Erythroblast (primary cell): ENCODE measurements at regions not wholly inside any gene's neighbourhood (a gene's known extent, or its start where the extent isn't known, plus 50 kb on each side); places are given as distances from the start of the nearest gene placed in this dataset.

Source experiments
- DNase-seq, 2 experiments: peaks; one replicate each; lab custom pipeline; 2025; lab: John Stamatoyannopoulos, UW
- GATA1 ChIP-seq: IDR thresholded peaks from 2 replicates; pipeline ENCODE4 v1.6.1; 2011; ENCODE audit warnings: low read depth, mild to moderate bottlenecking, control low read depth, low read length, moderate library complexity
- POLR2A ChIP-seq: IDR thresholded peaks from 2 replicates; pipeline ENCODE4 v1.6.1; 2011; ENCODE audit warnings: mild to moderate bottlenecking, low read length

DNA sequence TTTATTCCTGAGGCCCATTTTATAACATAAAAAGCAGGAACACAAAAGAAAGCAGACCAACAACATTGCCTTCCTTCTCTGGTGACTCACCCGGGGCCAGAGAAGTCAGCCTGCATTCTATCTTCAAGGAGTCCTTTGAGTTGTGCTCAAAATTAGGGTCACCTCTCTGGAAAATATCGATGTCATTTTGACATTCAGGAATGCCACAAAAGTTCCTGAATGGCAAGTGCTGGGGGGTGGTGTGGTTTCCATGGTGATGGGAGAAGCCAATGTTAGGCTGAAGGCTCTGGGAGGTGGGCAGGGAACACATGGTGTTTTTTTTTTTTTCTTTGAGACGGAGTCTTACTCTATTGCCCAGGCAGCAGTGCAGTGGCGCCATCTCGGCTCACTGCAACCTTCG lies 159.6 kb downstream of the HAPSTR1 start:
- no peak for DNase-seq
- no peak for TF ChIP-seq POLR2A
- no peak for TF ChIP-seq GATA1

DNA sequence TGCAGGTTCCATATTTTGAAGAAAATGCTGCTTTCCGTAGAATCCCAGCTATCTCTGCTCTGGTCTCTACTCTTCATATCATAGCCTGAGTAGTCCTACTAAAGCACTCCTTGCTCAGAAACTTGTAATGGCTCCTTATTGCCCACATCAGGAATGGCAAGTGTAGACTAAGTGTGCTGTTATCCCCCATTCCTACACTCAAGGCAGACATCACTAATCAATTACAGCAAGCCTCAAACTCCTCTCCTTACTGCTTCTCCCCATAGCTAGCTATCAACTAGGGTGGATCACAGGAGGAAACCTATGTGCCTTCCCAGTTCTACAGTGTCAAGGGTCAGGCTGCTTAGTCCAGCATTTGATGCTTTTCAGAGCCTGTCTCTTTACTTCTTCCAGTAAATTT lies 163.4 kb downstream of the HAPSTR1 start:
- TF ChIP-seq GATA1 = no peak
- no peak for TF ChIP-seq POLR2A
- DNase-seq = no peak

DNA sequence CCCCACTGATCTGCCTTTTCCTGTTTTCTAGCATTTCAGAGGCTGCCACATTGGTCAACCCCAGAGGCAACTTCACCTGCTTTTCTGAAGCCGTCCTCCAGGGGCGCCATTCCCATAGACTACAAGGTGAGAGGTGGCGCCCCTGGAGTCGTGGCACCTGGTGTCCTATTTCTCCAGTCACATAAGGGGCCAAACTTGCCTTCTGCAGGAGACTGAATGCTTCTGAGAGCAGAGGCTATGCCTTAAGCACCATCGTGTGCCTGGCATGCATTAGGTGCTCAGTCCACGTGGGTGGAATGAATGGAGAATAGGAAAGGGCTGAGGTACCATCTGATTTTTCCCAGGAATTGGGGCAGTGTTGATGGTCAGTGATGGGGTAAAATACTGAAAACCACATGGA lies 164.8 kb downstream of the HAPSTR1 start:
- DNase-seq = peak; percentile 36 to 52
- no peak for TF ChIP-seq POLR2A
- no peak for TF ChIP-seq GATA1

DNA sequence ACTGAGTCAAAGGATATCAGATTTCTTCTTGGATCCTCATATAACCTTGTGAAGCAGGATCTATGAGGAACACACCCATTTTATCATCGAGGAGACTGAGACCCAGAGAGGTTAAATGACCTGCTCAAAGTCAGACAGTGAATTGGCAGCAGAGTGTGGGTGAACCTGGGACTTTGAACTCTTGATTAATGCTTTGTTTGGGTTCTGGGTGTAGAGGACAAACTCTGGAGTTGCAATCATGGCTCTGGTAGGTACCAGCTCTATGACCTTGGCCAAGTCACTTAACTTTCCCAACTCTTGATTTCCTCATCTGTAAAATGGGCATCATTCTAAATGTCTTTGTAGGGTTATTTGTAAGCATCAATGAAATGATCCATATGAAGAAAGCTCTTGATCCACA lies 166.4 kb downstream of the HAPSTR1 start:
- TF ChIP-seq GATA1 (no peak), POLR2A (no peak)
- no peak for DNase-seq

DNA sequence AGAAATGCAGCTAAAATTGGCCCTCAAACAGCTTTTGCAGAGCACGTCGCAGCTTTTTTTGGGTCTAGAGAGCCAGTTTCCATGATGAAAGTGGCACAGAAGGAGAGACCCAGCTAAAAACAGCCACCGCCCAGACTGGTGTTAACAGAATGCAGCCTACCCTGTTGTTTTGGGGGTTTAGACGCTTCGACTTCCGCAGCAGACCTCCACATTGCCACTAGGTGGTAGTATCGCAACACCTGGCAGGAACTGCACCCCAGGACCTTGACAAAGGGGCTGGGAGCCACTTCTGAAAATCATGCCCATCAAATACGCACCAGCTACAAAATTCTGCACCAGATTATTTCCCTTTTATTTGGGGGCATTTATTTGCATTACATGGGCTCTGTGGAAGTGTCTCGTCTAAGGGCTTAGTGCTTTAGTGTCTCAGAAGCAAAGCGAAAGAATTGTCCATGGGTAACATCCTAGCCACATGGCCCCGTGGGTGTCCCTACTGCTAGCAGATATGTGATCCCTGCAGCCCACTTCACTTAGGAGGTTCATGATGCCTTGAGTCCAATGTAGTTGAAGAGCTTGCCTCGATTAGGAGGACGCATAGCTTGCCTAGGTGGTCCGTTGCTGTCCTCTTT lies 167.1 kb downstream of the HAPSTR1 start:
- TF ChIP-seq GATA1 (no peak), POLR2A (no peak)
- peak; percentile 28 to 49 for DNase-seq

DNA sequence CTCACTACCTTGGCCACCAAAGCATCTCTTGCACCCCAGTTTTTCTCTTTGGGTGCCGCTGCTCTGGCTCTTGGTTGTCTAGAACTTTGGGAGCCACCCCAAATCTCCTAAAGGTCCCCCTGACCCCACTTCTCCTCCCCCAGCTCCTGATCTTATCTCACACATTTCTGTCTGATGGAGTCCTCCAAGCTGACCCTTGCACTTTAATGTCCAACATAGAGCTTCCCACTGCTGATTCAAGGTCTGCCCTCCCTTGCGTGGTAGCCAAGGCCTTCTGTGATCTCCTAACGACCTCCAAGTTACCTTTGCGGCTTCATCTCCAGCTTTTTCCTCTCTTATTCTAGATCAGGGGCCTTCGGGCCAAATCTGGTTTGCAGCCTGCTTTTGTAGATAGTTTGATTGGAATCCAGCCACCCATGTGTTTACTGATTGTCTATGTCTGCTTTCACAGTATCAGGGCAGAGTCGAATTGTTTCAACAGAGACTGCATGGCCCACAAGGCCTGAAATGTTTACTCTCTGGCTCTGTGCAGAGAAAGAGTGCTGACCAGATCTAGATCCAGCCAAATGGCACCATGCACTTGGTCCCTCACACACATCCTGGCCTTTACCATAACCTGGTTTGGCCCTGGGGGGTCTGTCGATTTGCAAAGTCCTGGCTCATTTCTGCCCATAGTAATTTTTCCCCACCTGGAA lies 168.6 kb downstream of the HAPSTR1 start:
- TF ChIP-seq GATA1 (no peak), POLR2A (no peak)
- DNase-seq = no peak

DNA sequence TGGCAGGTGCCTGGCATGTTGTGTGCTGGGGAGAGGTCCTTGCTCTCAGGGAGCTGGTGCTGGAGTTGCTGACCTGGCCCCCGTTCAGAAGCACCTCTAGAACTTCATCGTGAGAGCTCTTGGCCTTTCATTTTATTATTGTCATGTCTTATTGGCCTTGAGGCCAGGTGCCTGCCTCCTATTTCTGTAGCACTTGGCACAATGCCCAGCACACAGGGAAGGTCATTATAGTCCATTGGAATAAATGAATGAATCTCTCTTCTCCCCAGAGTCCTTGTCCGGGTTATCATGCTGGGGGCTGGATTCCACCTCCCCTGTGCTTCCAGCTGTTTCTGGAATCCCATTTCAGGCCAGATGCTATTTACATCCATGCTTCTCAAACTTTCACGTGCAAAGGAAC lies 169.2 kb downstream of the HAPSTR1 start:
- TF ChIP-seq POLR2A = no peak
- no peak for TF ChIP-seq GATA1
- DNase-seq = no peak

DNA sequence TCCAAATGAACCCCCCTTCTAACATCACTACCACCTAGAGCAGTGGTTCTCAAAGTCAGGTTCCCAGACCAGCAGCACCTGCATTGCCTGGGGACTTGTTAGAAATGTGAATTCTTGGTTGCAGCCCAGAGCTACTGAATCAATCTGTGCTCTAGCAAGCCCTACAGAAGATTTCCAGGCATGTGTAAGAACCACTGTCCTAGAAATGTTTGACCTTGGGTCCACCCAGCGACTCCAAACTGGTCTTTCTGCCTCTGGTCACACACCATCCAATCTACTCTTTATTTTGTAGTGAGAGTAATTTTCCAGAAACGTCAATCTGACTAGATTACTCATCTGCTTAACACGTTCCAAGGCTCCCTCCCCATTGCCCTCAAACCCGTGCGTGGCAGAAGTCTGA lies 169.9 kb downstream of the HAPSTR1 start:
- DNase-seq = no peak
- TF ChIP-seq GATA1 (no peak), POLR2A (no peak)

DNA sequence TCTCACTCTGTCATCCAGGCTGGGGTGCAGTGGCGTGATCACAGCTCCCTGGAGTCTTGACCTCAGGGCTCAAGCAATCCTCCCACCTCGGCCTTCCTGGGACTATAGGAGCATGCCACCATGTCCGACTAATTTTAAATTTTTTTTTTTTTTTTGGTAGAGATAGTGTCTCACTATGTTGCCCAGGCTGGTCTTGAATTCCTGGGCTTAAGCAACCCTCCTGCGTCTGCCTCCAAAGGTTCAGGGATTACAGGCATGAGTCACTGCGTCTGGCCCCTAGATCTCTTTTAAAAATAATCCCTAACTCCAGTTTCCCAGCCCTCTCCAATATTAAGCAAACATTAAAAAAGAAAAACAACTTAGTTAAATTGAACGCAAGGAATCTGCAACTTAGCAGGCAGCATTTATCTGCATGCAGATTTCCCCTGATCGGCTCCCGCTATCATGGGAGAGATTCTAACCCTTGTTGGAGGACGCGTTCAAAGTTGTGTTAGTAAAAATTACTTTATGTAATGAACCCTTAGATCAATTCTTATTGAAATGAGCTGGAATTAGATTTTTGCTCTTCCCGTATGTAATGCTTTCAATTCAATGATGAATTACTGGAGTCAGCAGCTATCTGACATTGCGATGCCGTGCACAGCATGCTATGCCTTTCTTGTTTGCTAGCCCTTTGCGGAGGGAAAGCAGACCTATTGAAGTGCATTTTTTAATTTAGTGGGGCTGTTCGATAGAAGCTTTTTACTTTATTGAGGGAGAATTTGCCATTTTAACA lies 171.7 kb downstream of the HAPSTR1 start:
- no peak for DNase-seq
- TF ChIP-seq POLR2A (no peak), GATA1 (no peak)

DNA sequence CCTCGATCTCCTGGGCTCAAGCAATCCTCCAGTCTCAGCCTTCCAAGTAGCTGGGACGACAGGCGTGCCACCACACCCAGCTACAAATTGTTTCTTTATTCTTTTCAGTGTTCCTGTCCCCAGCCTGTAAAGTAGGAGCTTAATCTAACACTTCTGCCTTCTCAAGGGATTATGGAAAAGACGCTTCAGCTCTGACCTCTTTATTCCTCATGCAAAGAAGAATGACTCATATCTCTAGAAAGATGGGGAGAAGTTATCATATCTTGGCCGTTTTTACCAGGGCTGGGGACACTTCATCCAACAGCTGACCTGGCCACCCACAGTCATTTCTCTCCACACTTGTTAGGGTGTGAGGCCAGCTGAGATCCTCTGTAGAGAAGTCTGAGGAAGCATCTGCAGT lies 172.6 kb downstream of the HAPSTR1 start:
- TF ChIP-seq GATA1 (no peak), POLR2A (no peak)
- no peak for DNase-seq

DNA sequence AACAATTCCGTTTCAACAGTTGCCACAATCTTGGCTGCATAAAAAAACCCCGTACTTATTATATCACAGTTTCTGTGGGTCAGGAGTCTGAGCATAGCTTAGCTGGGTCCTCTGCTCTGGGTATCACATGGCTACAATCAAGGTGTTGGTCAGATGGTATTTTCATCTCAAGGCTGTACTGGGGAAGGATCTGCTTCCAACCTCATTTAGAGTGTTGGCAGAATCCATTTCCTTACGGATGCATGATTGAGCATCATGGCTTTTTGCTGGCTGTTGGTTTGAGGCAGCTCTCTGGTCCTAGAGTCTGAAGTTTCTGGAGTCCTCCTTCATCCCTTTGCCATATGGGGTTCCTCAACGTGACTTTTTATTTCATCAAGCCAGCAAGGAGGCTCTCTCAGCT lies 177.0 kb downstream of the HAPSTR1 start:
- DNase-seq = no peak
- TF ChIP-seq GATA1 = no peak
- no peak for TF ChIP-seq POLR2A

DNA sequence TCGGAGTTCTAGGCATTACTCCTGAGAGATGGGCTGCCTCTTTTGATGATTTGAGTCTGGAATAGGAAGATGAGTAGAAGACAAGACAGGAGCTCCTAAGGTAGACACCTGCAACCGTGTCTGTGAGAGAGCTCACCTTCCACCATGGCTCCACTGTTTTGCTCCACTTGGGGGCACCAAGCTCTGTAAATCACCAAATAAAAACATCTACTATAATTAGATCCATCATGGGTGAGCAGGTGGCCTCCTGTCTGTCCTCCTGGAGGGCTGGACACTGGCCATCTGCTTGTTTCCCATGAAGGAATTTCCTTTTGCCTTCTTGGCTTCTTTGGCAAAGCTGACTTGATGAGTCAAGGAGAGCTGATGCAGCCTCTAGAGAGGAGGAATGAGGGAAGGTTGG lies 179.0 kb downstream of the HAPSTR1 start:
- no peak for DNase-seq
- TF ChIP-seq GATA1 (no peak), POLR2A (no peak)

DNA sequence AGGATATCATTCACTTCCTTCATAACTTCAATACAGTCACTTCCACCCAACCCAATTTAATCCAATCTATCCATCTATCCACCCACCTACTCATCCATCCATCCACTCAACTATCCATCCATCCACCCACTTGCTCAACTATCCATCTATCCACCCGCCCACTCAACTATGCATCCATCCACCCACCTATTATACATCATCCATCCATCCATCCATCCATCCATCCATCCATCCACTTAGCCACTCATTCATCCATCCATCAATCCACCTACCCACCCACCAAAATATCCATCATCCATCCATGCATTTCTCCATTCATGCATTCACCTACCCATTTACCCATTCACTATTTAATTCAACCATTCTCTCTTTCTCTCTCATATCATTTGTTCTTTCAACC lies 179.5 kb downstream of the HAPSTR1 start:
- TF ChIP-seq GATA1 (no peak), POLR2A (no peak)
- DNase-seq = no peak

DNA sequence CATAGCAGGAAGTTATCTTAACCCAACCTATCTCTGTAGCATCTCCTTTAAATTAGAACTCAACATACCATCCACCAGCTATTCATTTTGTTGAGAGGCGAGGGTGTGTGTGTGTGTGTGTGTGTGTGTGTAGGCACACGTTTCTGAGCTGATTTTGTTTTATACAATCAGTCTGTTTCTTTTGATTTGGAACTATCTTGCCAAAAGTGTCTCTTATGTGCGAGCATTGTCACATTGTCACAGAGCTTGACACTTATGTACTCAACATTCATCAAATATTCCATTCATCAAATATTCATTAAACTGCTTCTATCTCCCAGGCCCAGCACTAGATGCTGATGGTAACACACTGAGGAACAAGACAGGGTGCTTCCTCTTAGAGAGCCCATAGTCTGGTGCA lies 180.4 kb downstream of the HAPSTR1 start:
- no peak for DNase-seq

DNA sequence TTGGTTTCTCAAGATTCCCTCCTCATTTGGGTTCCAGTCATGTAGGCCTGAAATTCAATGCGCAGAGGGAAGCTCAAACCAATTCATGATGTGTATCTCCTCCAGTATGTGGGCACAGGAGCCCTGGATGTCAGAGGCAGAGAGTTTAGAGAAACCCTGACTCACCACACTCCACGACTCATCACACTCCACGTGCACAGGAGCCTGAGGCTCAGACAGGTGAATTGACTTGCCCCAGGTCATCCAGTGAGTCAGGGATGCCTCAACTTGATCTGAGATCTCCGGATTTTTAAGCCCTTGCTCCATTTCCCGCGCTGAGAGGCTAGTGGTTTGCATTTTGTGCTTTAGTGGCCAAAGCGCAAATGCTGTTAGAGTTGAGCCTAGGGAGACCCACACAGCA lies 183.9 kb downstream of the HAPSTR1 start:
- no peak for DNase-seq

More for the DNA sequence above, 180.4 kb downstream of the HAPSTR1 start:
- TF ChIP-seq GATA1 = no peak

More for the DNA sequence above, 183.9 kb downstream of the HAPSTR1 start:
- TF ChIP-seq POLR2A (no peak), GATA1 (no peak)
